Body of pancreas (tissue), 4 donors: ENCODE measurements at regions not wholly inside any gene's neighbourhood (a gene's known extent, or its start where the extent isn't known, plus 50 kb on each side); places are given as distances from the start of the nearest gene placed in this dataset.

ENCODE experiments used
- ATAC-seq: fragments of 150-250 bp; one replicate; pipeline ENCODE4 v1.9.1; 2016
- DNase-seq, 4 donors: peaks; one replicate each; pipeline ENCODE4 v3.0.0-alpha.2; 2019
- H3K27ac ChIP-seq, 4 donors: fragments of 200-600 bp; sonication (generic); 1 replicate in 3 of 4; 2 replicates in 1 of 4; pipeline versions ENCODE4 v1.5.1 to v1.6.1; 2016 to 2019; ENCODE audit warnings: mild to moderate bottlenecking in 1 of 4, mixed read lengths in 1 of 4, moderate library complexity in 1 of 4
- H3K27me3 ChIP-seq, 2 donors: fragments of 200-600 bp; sonication (generic); one replicate each; pipeline ENCODE4 v1.6.0; 2016; ENCODE audit warnings: mild to moderate bottlenecking in 1 of 2
- H3K36me3 ChIP-seq, 2 donors: fragments of 200-600 bp; sonication (generic); replicated peaks in 1 of 2; 2 replicates each; pipeline ENCODE4 v1.5.1; 2016; ENCODE audit warnings: low read depth in 2 of 2; ENCODE audit not compliant: insufficient read depth in 1 of 2
- H3K4me1 ChIP-seq: fragments of 200-600 bp; sonication (generic); one replicate; pipeline ENCODE4 v1.6.0; 2016
- H3K4me3 ChIP-seq, 2 donors: fragments of 200-600 bp; sonication (generic); 1 replicate in 1 of 2; 2 replicates in 1 of 2; pipeline ENCODE4 v1.5.1; 2016 to 2019
- H3K9me3 ChIP-seq, 3 donors: fragments of 200-600 bp; sonication (generic); 1 replicate in 2 of 3; 2 replicates in 1 of 3; pipeline ENCODE4 v1.5.1; 2016
- CTCF ChIP-seq, 7 experiments: fragments of 450-650 bp in 4 of 7; fragments of 200-600 bp in 3 of 7; sonication (generic) in 3 of 7; IDR thresholded peaks; one replicate each; pipeline ENCODE4 v1.5.1; 2016 to 2019; ENCODE audit warnings: antibody characterized with exemption in 7 of 7
- POLR2A ChIP-seq, 3 donors: fragments of 450-650 bp; IDR thresholded peaks; one replicate each; pipeline ENCODE4 v1.6.1; 2016; ENCODE audit warnings: antibody characterized with exemption in 3 of 3, mild to moderate bottlenecking in 2 of 3
- WGBS, 2 donors: methylation state at CpG; one replicate each; pipeline ENCODE4 v1.1.5; 2017; 5-methylcytosine and 5-hydroxymethylcytosine counted together
- intact Hi-C: fragments of 100-400 bp; cut with DNase I; formaldehyde crosslinking; loops from one replicate; pipeline ENCODE4 v1.15.1; 2023

- intact Hi-C loops = no loop called here
- no peak for TF ChIP-seq POLR2A (IDR thresholded peaks at IDR 0.05)
- TF ChIP-seq CTCF (IDR thresholded peaks at IDR 0.05) = no peak
- no peak for ATAC-seq
- Histone ChIP-seq H3K9me3 (no peaks in the 10 kb centered on the region), H3K4me1 (no peaks in the 10 kb centered on the region), H3K4me3 (no peak overlapping the region), H3K27ac (no peak overlapping the region), H3K27me3 (no peaks in the 10 kb centered on the region), H3K36me3 (no peaks in the 10 kb centered on the region)
- 41% methylated on average over 1 of the region's 1 CpG for WGBS, 2 donors
- DNase-seq = no peak
Observed at GRCh38 chr5:33068786-33069185, 357.7 kb downstream of the NPR3 start.

DNA sequence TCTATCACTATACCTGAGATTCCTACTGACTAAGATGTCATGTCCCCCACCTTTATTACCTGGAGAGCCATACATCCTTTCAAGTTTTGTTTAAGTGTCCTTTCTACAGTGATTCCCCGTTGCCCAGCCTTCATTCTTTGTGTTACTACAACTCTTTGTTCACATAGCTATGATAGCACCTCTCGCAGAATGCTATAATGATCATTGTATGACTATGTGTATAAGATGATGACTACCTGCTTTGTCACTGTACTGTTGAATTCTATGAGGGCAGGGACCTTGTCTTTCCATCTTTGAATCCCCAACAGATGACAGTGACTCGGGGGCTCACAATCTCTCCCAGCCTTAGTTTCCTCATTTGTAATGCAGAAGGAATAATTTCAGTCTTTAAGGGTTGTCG is 361.2 kb downstream of the NPR3 start:
- Histone ChIP-seq H3K36me3 (no peaks in the 10 kb centered on the region), H3K4me1 (no peaks in the 10 kb centered on the region), H3K9me3 (peaks cover 0 to 3% (median 0%) of the 10 kb centered on the region in 3 donors), H3K27me3 (no peaks in the 10 kb centered on the region), H3K27ac (no peak overlapping the region), H3K4me3 (no peak overlapping the region)
- intact Hi-C loops = no loop called here
- no peak for TF ChIP-seq POLR2A (IDR thresholded peaks at IDR 0.05)
- no peak for TF ChIP-seq CTCF (IDR thresholded peaks at IDR 0.05)
- ATAC-seq (no peak), DNase-seq (no peak)
- WGBS, 2 donors = 60 to 64% methylated on average over 4 of the region's 4 CpGs

GRCh38 chr5:33072726-33073125 is 361.6 kb downstream of the NPR3 start:
- Histone ChIP-seq H3K4me1 (no peaks in the 10 kb centered on the region), H3K9me3 (peaks cover 0 to 7% (median 0%) of the 10 kb centered on the region in 3 donors), H3K27ac (no peak overlapping the region), H3K36me3 (no peaks in the 10 kb centered on the region), H3K27me3 (no peaks in the 10 kb centered on the region), H3K4me3 (no peak overlapping the region)
- no peak for ATAC-seq
- 52 to 57% methylated on average over 2 of the region's 2 CpGs for WGBS, 2 donors
- DNase-seq = no peak
- TF ChIP-seq CTCF (IDR thresholded peaks at IDR 0.05) (no peak), POLR2A (IDR thresholded peaks at IDR 0.05) (no peak)
- intact Hi-C loops = no loop called here

DNA sequence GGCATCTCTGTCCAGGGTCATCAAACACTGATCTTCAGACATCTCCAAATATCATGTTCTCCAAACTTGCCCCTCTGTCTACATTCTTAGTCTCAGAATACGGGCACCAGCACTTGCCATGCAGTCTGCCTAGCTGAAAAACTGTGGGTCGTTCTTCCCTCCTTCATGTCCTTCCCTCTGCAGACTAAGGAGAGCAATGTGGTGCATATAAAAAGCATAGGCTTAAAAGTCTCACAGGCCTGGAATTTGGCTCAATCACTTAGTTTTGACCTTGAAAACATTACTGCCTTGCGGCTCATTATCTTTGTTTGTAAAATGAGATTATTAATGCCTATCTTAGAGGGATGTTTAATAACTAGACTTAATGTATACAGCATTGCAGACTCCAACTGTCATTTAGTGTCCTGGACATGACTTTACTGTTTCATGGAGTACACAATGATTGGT is 362.8 kb downstream of the NPR3 start:
- intact Hi-C loops = no loop called here
- no peak for ATAC-seq
- TF ChIP-seq POLR2A (IDR thresholded peaks at IDR 0.05) (no peak), CTCF (IDR thresholded peaks at IDR 0.05) (no peak)
- 44 to 52% methylated on average over 3 of the region's 3 CpGs for WGBS, 2 donors
- no peak overlapping the region for H3K27ac ChIP-seq
- H3K4me1 ChIP-seq = no peaks in the 10 kb centered on the region
- H3K27me3 ChIP-seq = no peaks in the 10 kb centered on the region
- peaks cover 0 to 8% (median 0%) of the 10 kb centered on the region in 3 donors for H3K9me3 ChIP-seq
- DNase-seq = no peak
- no peak overlapping the region for H3K4me3 ChIP-seq
- no peaks in the 10 kb centered on the region for H3K36me3 ChIP-seq

DNA sequence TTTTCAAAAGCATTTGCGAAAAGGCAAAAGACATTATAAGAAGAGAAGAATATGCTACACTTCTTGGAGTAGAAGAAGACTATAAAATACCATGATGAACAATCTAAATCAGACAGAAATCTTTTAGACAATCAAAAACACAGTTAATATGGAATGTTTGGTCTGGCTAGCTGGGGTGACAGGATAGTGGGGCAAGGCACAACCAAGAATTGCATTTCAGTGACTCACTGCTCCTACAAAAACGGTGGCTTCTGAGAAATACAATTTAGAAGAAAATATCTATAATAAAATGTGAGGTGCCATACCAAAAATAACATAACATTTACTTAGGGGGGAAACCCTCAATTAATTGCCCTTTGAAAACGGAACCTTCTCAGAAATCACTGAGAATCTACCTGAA is 363.4 kb downstream of the NPR3 start:
- WGBS, 2 donors = 61 to 62% methylated on average over 3 of the region's 3 CpGs
- no peaks in the 10 kb centered on the region for H3K27me3 ChIP-seq
- DNase-seq (no peak), ATAC-seq (no peak)
- H3K4me3 ChIP-seq = no peak overlapping the region
- no peaks in the 10 kb centered on the region for H3K36me3 ChIP-seq
- H3K9me3 ChIP-seq = peaks cover 0 to 8% (median 0%) of the 10 kb centered on the region in 3 donors
- no peak overlapping the region for H3K27ac ChIP-seq
- no peak for TF ChIP-seq POLR2A (IDR thresholded peaks at IDR 0.05)
- no peak for TF ChIP-seq CTCF (IDR thresholded peaks at IDR 0.05)
- intact Hi-C loops = no loop called here
- no peaks in the 10 kb centered on the region for H3K4me1 ChIP-seq
